ENCODE measurements at regions not wholly inside any gene's neighbourhood (a gene's known extent, or its start where the extent isn't known, plus 50 kb on each side); places are given as distances from the start of the nearest gene placed in this dataset.

GRCh38 chr17:33776304-33776703 is 478.8 kb upstream of the CCL2 start:
- H3K9me1 ChIP-seq (ENCODE audit: insufficient read depth, low read length): no peaks in the 10 kb centered on the region
- in situ Hi-C loops (cut with MboI; ENCODE audit: low sequenced_read_pairs) (loop anchor here (10.0 kb wide), 1 partner anchor 588 kb away; the partner anchor contains the start of gene CCL1), dilution Hi-C loops (cut with HindIII; ENCODE audit: low sequenced_read_pairs, unreplicated experiment) (no loop called here), intact Hi-C loops (cut with micrococcal nuclease) (no loop called here)
- POLR2A ChIA-PET (ENCODE audit: unreplicated experiment): no interaction called here
- peaks cover 1% of the 10 kb centered on the region; the same call in 1 of the 2 replicates for H3K27me3 ChIP-seq (ENCODE audit: control insufficient read depth, insufficient read depth, low read length)
- H4K5ac ChIP-seq (ENCODE audit: low read depth, low read length): no peak overlapping the region
- no peaks in the 10 kb centered on the region for H3K36me3 ChIP-seq (ENCODE audit: control insufficient read depth, insufficient read depth, low read length)
- no TSS peak for BruUV-seq (replicated peaks)
- no peak overlapping the region for H3K4me2 ChIP-seq (ENCODE audit: low read depth, low read length)
- no peaks in the 10 kb centered on the region for H4K20me1 ChIP-seq (ENCODE audit: insufficient read depth, low read length)
- H3K4ac ChIP-seq (ENCODE audit: low read depth, low read length): no peak overlapping the region
- H4K8ac ChIP-seq (ENCODE audit: low read depth in 2 of 2, low read length in 2 of 2): no peak overlapping the region
- no peak overlapping the region for H3K27ac ChIP-seq (ENCODE audit: insufficient read depth, low read length)
- no peak overlapping the region for H3K23ac ChIP-seq (ENCODE audit: low read depth, low read length)
- no peaks in the 10 kb centered on the region for H3K79me1 ChIP-seq (ENCODE audit: low read depth in 1 of 2, low read length in 2 of 2)
- no peak overlapping the region for H3K56ac ChIP-seq (ENCODE audit: extremely low read depth, insufficient read depth, low read length)
- H2BK15ac ChIP-seq (ENCODE audit: low read depth, low read length): no peak overlapping the region
- no peak overlapping the region for H3K9ac ChIP-seq (ENCODE audit: low read depth, low read length)
- no peak for DNase-seq
- CTCF ChIA-PET: no interaction called here
- no peaks in the 10 kb centered on the region for H3K9me3 ChIP-seq (ENCODE audit: control insufficient read depth, insufficient read depth, low read length)
- WGBS, 2 experiments (ENCODE audit: extremely low coverage in 2 of 2, insufficient read length in 1 of 2): no CpG with 5 or more reads among the region's 4 CpGs
- H2BK20ac ChIP-seq (ENCODE audit: low read depth, low read length): no peak overlapping the region
- no peaks in the 10 kb centered on the region for H3K4me1 ChIP-seq (ENCODE audit: control insufficient read depth, insufficient read depth, low read length)
- H3K4me3 ChIP-seq (ENCODE audit: insufficient read depth, low read depth, low read length): no peak overlapping the region
- H3K14ac ChIP-seq (replicated peaks; ENCODE audit: low read depth, low read length): no peak overlapping the region
- H3K18ac ChIP-seq (ENCODE audit: low read depth, low read length): no peak overlapping the region
- no peak overlapping the region for H2AFZ ChIP-seq (replicated peaks; ENCODE audit: low read length, poor library complexity)
- no peak overlapping the region for H2AK5ac ChIP-seq (ENCODE audit: low read depth, low read length)
- H2BK120ac ChIP-seq (ENCODE audit: low read depth, low read length): no peak overlapping the region
- TF ChIP-seq CEBPB (IDR thresholded peaks at IDR 0.05; ENCODE audit: low read depth, low read length) (no peak), RAD21 (IDR thresholded peaks at IDR 0.05; ENCODE audit: low read length) (no peak)
- H2BK5ac ChIP-seq (ENCODE audit: low read depth, low read length, poor library complexity, severe bottlenecking): no peak overlapping the region
- no peak overlapping the region for H4K91ac ChIP-seq (ENCODE audit: insufficient read depth, low read depth, low read length)
- no peak overlapping the region for H2AK9ac ChIP-seq (replicated peaks; ENCODE audit: low read depth, low read length, poor library complexity)
- no peak for ATAC-seq (ENCODE audit: low read depth)

All from IMR-90 (cell line).